ENCODE measurements at regions not wholly inside any gene's neighbourhood (a gene's known extent, or its start where the extent isn't known, plus 50 kb on each side); places are given as distances from the start of the nearest gene placed in this dataset.

DNA sequence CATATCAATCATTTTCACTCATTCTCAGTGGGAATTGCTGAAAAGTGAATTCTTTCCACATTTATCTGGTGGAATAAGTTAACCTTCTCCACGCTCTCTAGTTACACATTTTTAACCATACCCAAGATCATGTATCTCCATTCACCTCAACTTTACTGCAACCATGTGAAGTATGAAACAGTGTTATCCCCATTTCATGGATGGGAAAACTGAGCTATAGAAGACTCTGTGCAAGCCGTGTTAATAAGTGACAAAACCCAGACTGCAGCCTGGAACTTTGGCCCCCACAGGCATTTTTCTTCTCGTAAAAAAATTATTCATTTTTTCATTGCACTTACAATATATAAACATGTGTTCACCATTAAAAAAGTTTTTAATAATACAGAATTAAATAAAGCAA lies 82.4 kb upstream of the CCND2 start:
- Mint-ChIP-seq H3K36me3 (ENCODE audit: low read depth) (no peaks in the 10 kb centered on the region), H3K27ac (no peak overlapping the region), H3K4me3 (no peak overlapping the region), H3K27me3 (no peaks in the 10 kb centered on the region), H3K9me3 (no peaks in the 10 kb centered on the region), H3K4me1 (ENCODE audit: low read depth) (no peaks in the 10 kb centered on the region)
- ChIA-PET POLR2A (no interaction called here), CTCF (no interaction called here)
- no peak overlapping the region for H3K4me3 ChIP-seq (ENCODE audit: low read length)
- H3K4me1 ChIP-seq (ENCODE audit: insufficient read depth, low read length) = no peaks in the 10 kb centered on the region
- no peaks in the 10 kb centered on the region for H3K36me3 ChIP-seq (ENCODE audit: insufficient read depth, low read length)
- DNase-seq (no peak), ATAC-seq (ENCODE audit: poor library complexity) (no peak)
- intact Hi-C loops (cut with DNase I, micrococcal nuclease) = no loop called here
- no peak overlapping the region for H3K27ac ChIP-seq (ENCODE audit: low read depth in 1 of 2, low read length in 2 of 2)
- no peaks in the 10 kb centered on the region for H3K9me3 ChIP-seq (ENCODE audit: control insufficient read depth in 1 of 2, insufficient read depth in 1 of 2, low read length in 2 of 2)
- no peaks in the 10 kb centered on the region for H3K27me3 ChIP-seq (ENCODE audit: control insufficient read depth in 1 of 2, insufficient read depth in 2 of 2, low read length in 2 of 2)
- TF ChIP-seq, protein P1, sequence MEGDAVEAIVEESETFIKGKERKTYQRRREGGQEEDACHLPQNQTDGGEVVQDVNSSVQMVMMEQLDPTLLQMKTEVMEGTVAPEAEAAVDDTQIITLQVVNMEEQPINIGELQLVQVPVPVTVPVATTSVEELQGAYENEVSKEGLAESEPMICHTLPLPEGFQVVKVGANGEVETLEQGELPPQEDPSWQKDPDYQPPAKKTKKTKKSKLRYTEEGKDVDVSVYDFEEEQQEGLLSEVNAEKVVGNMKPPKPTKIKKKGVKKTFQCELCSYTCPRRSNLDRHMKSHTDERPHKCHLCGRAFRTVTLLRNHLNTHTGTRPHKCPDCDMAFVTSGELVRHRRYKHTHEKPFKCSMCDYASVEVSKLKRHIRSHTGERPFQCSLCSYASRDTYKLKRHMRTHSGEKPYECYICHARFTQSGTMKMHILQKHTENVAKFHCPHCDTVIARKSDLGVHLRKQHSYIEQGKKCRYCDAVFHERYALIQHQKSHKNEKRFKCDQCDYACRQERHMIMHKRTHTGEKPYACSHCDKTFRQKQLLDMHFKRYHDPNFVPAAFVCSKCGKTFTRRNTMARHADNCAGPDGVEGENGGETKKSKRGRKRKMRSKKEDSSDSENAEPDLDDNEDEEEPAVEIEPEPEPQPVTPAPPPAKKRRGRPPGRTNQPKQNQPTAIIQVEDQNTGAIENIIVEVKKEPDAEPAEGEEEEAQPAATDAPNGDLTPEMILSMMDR (IDR thresholded peaks at IDR 0.05) = no peak

DNA sequence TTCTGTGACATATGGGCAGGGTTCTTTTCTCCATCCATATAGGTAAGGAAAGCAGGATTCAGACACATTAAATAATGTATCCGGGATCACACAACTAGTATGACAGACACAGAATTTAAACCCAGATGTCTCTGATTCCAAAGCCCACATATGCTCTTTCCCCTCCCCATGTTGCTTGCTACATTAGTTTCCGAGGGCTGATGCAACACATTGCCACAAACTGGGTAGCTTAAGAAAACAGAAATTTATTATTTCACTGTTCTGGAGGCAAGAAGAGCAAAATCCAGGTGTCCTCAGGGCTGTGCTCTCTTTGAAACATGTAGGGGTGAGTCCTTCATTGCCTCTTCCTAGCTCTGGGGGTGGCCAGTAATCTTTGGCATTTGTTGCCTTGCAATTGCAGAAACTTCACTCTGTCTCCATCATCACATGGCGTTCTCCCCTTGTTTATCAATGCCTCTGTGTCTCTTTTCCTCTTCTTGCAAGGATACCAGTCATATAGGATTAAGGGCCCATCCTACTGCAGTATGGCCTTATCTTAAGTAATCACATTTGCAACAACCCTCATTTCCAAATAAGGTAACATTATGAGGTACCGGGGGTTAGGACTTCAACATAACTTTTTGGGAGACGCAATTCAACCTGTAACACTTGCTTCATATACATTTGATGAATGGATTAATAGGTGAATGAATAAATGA lies 83.0 kb upstream of the CCND2 start:
- Mint-ChIP-seq H3K4me1 (ENCODE audit: low read depth) (no peaks in the 10 kb centered on the region), H3K27ac (no peak overlapping the region), H3K4me3 (no peak overlapping the region), H3K9me3 (no peaks in the 10 kb centered on the region), H3K36me3 (ENCODE audit: low read depth) (no peaks in the 10 kb centered on the region), H3K27me3 (no peaks in the 10 kb centered on the region)
- H3K27ac ChIP-seq (ENCODE audit: low read depth in 1 of 2, low read length in 2 of 2) = no peak overlapping the region
- H3K4me3 ChIP-seq (ENCODE audit: low read length) = no peak overlapping the region
- H3K27me3 ChIP-seq (ENCODE audit: control insufficient read depth in 1 of 2, insufficient read depth in 2 of 2, low read length in 2 of 2) = no peaks in the 10 kb centered on the region
- no peaks in the 10 kb centered on the region for H3K9me3 ChIP-seq (ENCODE audit: control insufficient read depth in 1 of 2, insufficient read depth in 1 of 2, low read length in 2 of 2)
- no peaks in the 10 kb centered on the region for H3K36me3 ChIP-seq (ENCODE audit: insufficient read depth, low read length)
- DNase-seq (no peak), ATAC-seq (ENCODE audit: poor library complexity) (no peak)
- intact Hi-C loops (cut with DNase I, micrococcal nuclease) = no loop called here
- TF ChIP-seq, protein P1 (IDR thresholded peaks at IDR 0.05) = no peak
- H3K4me1 ChIP-seq (ENCODE audit: insufficient read depth, low read length) = no peaks in the 10 kb centered on the region
- CTCF ChIA-PET = no interaction called here
- POLR2A ChIA-PET = no interaction called here

DNA sequence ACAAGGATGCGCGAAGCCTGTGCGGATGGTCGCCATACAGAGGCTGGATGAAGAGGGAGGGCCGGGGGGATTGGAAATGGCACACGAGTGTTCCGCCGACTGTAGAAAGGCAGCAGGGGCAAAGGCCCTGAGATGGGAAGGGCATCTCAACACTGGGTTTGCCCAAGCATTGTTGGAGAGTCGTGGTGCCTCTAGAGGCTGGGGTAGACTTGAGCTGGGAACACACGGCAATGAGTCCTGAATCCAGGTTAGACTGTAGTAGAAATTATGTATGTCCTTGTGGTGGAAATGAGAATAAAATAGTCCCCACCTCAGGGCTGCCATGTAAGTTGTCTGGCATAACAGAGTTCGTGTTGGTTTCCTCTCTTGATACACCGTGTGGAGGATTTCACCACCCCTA lies 83.8 kb upstream of the CCND2 start:
- no peak for ATAC-seq (ENCODE audit: poor library complexity)
- Mint-ChIP-seq H3K9me3 (no peaks in the 10 kb centered on the region), H3K36me3 (ENCODE audit: low read depth) (no peaks in the 10 kb centered on the region), H3K4me3 (no peak overlapping the region), H3K27me3 (no peaks in the 10 kb centered on the region), H3K4me1 (ENCODE audit: low read depth) (no peaks in the 10 kb centered on the region), H3K27ac (no peak overlapping the region)
- TF ChIP-seq, protein P1 (IDR thresholded peaks at IDR 0.05) = no peak
- H3K27me3 ChIP-seq (ENCODE audit: control insufficient read depth in 1 of 2, insufficient read depth in 2 of 2, low read length in 2 of 2) = no peaks in the 10 kb centered on the region
- intact Hi-C loops (cut with DNase I, micrococcal nuclease) = no loop called here
- H3K4me1 ChIP-seq (ENCODE audit: insufficient read depth, low read length) = no peaks in the 10 kb centered on the region
- ChIA-PET CTCF (no interaction called here), POLR2A (no interaction called here)
- no peak for DNase-seq
- no peaks in the 10 kb centered on the region for H3K9me3 ChIP-seq (ENCODE audit: control insufficient read depth in 1 of 2, insufficient read depth in 1 of 2, low read length in 2 of 2)
- no peak overlapping the region for H3K27ac ChIP-seq (ENCODE audit: low read depth in 1 of 2, low read length in 2 of 2)
- H3K4me3 ChIP-seq (ENCODE audit: low read length) = no peak overlapping the region
- H3K36me3 ChIP-seq (ENCODE audit: insufficient read depth, low read length) = no peaks in the 10 kb centered on the region
